Colonic mucosa (tissue), 4 donors: ENCODE measurements at regions not wholly inside any gene's neighbourhood (a gene's known extent, or its start where the extent isn't known, plus 50 kb on each side); places are given as distances from the start of the nearest gene placed in this dataset.

Experiments
- DNase-seq: peaks from one replicate; pipeline ENCODE4 v3.0.0-alpha.2; 2020
- H3K27ac ChIP-seq: fragments of 200-600 bp; one replicate; pipeline ENCODE4 v1.8.0; 2021
- H3K27me3 ChIP-seq: fragments of 200-600 bp; one replicate; pipeline ENCODE4 v1.8.0; 2021
- H3K36me3 ChIP-seq: fragments of 200-600 bp; one replicate; pipeline ENCODE4 v1.8.0; 2021
- H3K4me1 ChIP-seq: fragments of 200-600 bp; one replicate; pipeline ENCODE4 v1.8.0; 2021; ENCODE audit warnings: mild to moderate bottlenecking
- H3K4me3 ChIP-seq: fragments of 200-600 bp; one replicate; pipeline ENCODE4 v1.8.0; 2021
- H3K9ac ChIP-seq, 2 donors: one replicate each; pipeline ENCODE4 v1.7.0; 2013; ENCODE audit warnings: control low read depth in 2 of 2, low read depth in 2 of 2, low read length in 2 of 2
- H3K9me3 ChIP-seq: fragments of 200-600 bp; one replicate; pipeline ENCODE4 v1.8.0; 2021
- intact Hi-C: fragments of 100-400 bp; cut with DNase I; formaldehyde crosslinking; loops from one replicate; pipeline ENCODE4 v1.14.1; 2022
- TF ChIP-seq, protein P1 (sequence below): fragments of 200-600 bp; IDR thresholded peaks from one replicate; pipeline ENCODE4 v1.8.0; 2022; ENCODE audit warnings: antibody characterized with exemption, mild to moderate bottlenecking
- donor health status: healthy.
- donor health status: DM: no; HTN: no; CAD: no.
- donor health status: DM: no; HTN: no; CAD: no.

DNA sequence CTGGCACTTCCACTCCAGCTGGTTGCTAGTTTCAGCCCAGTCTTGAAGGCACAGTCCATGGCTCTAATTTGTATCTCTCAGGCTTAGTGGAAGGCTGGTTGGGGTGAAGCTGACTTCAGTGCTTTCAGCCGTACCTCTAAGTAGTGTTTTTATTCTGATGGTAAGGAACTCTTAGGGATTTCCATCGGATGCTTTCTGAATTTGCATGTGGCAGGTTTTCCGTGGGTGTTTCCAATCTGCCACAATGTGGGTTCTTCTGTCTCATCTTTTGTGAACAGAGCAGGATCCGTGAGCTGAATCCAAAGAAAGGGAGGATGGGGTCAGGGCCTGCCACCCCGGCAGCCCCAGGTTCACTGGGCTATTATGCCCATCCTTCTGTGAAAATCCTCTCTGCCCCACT is 607.9 kb upstream of the MKI67 start:
- H3K4me3 ChIP-seq, result no peak overlapping the region
- no peaks in the 10 kb centered on the region for H3K36me3 ChIP-seq
- DNase-seq, result no peak
- H3K4me1 ChIP-seq, result no peaks in the 10 kb centered on the region
- H3K27ac ChIP-seq, result no peak overlapping the region
- intact Hi-C loops, result no loop called here
- TF ChIP-seq, protein P1, sequence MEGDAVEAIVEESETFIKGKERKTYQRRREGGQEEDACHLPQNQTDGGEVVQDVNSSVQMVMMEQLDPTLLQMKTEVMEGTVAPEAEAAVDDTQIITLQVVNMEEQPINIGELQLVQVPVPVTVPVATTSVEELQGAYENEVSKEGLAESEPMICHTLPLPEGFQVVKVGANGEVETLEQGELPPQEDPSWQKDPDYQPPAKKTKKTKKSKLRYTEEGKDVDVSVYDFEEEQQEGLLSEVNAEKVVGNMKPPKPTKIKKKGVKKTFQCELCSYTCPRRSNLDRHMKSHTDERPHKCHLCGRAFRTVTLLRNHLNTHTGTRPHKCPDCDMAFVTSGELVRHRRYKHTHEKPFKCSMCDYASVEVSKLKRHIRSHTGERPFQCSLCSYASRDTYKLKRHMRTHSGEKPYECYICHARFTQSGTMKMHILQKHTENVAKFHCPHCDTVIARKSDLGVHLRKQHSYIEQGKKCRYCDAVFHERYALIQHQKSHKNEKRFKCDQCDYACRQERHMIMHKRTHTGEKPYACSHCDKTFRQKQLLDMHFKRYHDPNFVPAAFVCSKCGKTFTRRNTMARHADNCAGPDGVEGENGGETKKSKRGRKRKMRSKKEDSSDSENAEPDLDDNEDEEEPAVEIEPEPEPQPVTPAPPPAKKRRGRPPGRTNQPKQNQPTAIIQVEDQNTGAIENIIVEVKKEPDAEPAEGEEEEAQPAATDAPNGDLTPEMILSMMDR, result no peak
- no peaks in the 10 kb centered on the region for H3K9me3 ChIP-seq
- no peak overlapping the region for H3K9ac ChIP-seq
- no peaks in the 10 kb centered on the region for H3K27me3 ChIP-seq

DNA sequence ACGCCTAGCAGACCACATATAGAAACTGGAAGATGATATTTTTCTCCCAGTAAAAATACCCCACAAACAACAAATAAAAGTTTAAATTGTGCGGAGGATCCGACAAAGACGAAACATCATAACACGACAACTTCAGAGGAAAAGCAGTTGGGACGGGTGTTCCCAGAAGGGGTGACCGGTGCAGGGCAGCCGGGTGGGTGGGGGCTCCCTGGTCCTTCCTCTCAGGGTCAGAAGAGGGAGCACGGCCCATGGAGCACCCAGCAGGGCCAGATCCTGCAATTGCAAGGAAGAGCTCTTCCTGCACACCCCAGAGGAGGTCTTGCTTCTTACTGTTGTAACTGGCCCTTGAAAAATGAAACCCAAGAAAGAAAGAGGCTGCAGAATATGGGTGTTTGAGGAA is 608.5 kb upstream of the MKI67 start:
- Histone ChIP-seq H3K27ac (no peak overlapping the region), H3K36me3 (no peaks in the 10 kb centered on the region), H3K4me1 (no peaks in the 10 kb centered on the region), H3K9ac (no peak overlapping the region), H3K9me3 (no peaks in the 10 kb centered on the region), H3K27me3 (no peaks in the 10 kb centered on the region), H3K4me3 (no peak overlapping the region)
- DNase-seq, result no peak
- intact Hi-C loops, result no loop called here
- TF ChIP-seq, protein P1, result no peak

DNA sequence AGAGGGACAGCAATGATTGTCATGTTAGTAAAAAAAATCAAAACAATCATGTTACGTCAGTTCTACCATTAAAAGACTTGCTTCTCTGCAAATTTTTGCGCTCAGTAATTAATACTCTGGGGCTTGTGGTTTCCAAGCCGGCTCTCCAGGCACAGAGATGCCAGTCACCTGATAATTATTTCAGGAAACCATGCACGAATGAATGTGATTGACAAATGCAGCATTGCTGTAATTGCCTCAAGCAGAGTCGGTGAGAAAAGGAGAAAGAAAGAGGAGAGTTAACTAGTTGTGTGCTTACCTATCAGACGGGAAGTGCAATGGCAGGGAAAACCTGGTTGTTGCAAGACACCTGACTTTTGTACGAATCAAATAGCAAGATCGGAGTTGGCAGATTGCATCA is 609.8 kb upstream of the MKI67 start:
- Histone ChIP-seq H3K4me1 (no peaks in the 10 kb centered on the region), H3K4me3 (no peak overlapping the region), H3K9ac (no peak overlapping the region), H3K27me3 (no peaks in the 10 kb centered on the region), H3K9me3 (no peaks in the 10 kb centered on the region), H3K27ac (no peak overlapping the region), H3K36me3 (no peaks in the 10 kb centered on the region)
- intact Hi-C loops, result no loop called here
- no peak for DNase-seq
- TF ChIP-seq, protein P1, result no peak

DNA sequence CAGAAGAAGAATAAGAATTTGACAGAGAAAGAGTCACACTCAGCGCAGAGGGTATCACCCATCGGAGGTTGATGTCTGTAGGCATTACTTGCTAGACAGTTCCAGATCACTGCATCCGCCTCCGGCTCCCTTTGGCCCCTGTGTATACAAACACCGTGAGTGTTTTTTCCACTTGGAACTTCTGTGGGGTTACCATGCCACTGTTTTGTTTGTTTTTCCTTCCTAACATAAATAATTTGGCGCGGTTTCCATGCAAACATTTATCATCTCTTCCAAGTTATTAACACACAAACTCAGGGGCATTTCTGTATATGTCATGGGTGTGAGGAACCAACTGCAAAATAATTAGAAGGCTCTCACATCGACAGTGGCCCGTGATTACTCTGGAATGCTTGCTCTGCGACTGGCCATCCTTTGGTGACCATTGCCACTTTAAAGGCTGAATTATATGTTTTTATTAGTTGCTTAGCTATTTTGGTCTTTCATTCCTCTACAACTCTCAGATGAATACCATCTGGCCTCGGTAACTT is 612.2 kb upstream of the MKI67 start:
- Histone ChIP-seq H3K9ac (no peak overlapping the region), H3K27me3 (no peaks in the 10 kb centered on the region), H3K4me3 (no peak overlapping the region), H3K36me3 (no peaks in the 10 kb centered on the region), H3K27ac (no peak overlapping the region), H3K9me3 (no peaks in the 10 kb centered on the region), H3K4me1 (no peaks in the 10 kb centered on the region)
- DNase-seq, result no peak
- TF ChIP-seq, protein P1, result no peak
- intact Hi-C loops, result no loop called here

DNA sequence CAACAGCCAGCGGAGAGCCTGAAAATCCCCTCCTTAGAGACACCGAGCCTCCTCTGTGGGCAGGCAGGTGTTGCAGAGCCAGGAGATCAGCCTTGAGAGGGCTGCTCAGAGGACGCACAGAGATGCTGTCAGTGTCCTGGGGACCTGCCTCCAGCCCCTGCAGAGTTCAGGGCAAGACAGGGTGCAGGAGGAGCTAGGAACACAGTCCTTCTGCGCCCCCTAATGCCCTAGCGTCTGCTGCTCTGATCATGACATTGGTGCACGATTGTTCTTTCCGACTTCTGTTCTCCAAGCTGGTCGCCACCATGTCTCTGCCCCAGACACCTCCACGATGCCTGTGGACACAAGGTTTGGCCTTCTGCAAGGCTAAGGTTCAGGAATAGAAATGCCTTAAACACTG is 613.7 kb upstream of the MKI67 start:
- H3K27ac ChIP-seq, result no peak overlapping the region
- intact Hi-C loops, result no loop called here
- DNase-seq, result no peak
- no peak overlapping the region for H3K9ac ChIP-seq
- no peaks in the 10 kb centered on the region for H3K4me1 ChIP-seq
- no peaks in the 10 kb centered on the region for H3K36me3 ChIP-seq
- no peaks in the 10 kb centered on the region for H3K9me3 ChIP-seq
- TF ChIP-seq, protein P1, result no peak
- H3K27me3 ChIP-seq, result no peaks in the 10 kb centered on the region
- H3K4me3 ChIP-seq, result no peak overlapping the region

DNA sequence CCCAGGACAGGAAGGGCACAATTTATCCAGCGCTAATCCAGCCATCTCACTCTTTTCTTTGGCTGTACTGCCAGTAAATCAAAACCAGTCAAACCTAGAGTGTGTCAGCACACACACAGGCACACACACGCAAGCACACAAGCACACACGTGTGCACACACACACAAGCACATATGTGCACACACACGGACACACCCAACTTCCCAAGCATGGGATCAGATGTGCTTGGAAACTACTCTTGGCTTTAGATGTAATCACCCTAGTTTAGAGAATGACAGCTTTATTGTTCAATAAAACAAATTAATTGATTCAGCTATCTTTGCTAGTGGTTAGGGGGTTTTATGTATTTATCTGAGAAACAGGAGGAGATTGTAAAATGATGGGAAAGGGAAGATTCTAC is 615.0 kb upstream of the MKI67 start:
- no peaks in the 10 kb centered on the region for H3K9me3 ChIP-seq
- H3K4me3 ChIP-seq, result no peak overlapping the region
- TF ChIP-seq, protein P1, result no peak
- H3K36me3 ChIP-seq, result no peaks in the 10 kb centered on the region
- no peaks in the 10 kb centered on the region for H3K27me3 ChIP-seq
- intact Hi-C loops, result no loop called here
- H3K27ac ChIP-seq, result no peak overlapping the region
- no peak overlapping the region for H3K9ac ChIP-seq
- DNase-seq, result no peak
- no peaks in the 10 kb centered on the region for H3K4me1 ChIP-seq
